H9 (cell line): ENCODE measurements at regions not wholly inside any gene's neighbourhood (a gene's known extent, or its start where the extent isn't known, plus 50 kb on each side); places are given as distances from the start of the nearest gene placed in this dataset.

Experiments used
- DNase-seq: peaks from one replicate; pipeline ENCODE4 v3.0.0-alpha.2; 2017
- H2AFZ ChIP-seq: one replicate; pipeline ENCODE4 v1.6.1; 2013; ENCODE audit warnings: mild to moderate bottlenecking, low read length, control low read depth, moderate library complexity
- H2AK5ac ChIP-seq: 2 replicates; pipeline ENCODE4 v1.6.1; 2013; ENCODE audit warnings: low read length, control low read depth, mixed read lengths; ENCODE audit not compliant: insufficient read length
- H2BK120ac ChIP-seq: one replicate; pipeline ENCODE4 v1.6.1; 2013; ENCODE audit warnings: low read depth, mild to moderate bottlenecking, low read length, control low read depth, inconsistent platforms; ENCODE audit not compliant: poor library complexity, severe bottlenecking
- H2BK12ac ChIP-seq: 2 replicates; pipeline ENCODE4 v1.6.1; 2013; ENCODE audit warnings: low read length, control low read depth, mixed read lengths, low read depth; ENCODE audit not compliant: insufficient read length
- H2BK15ac ChIP-seq: 2 replicates; pipeline ENCODE4 v1.6.1; 2013; ENCODE audit warnings: low read depth, low read length, control low read depth
- H2BK20ac ChIP-seq: one replicate; pipeline ENCODE4 v1.6.1; 2013; ENCODE audit warnings: low read depth, mild to moderate bottlenecking, low read length, control low read depth, inconsistent platforms; ENCODE audit not compliant: poor library complexity, severe bottlenecking
- H2BK5ac ChIP-seq: 2 replicates; pipeline ENCODE4 v1.6.1; 2013; ENCODE audit warnings: low read length, control low read depth, mixed read lengths; ENCODE audit not compliant: insufficient read length
- H3K14ac ChIP-seq: 2 replicates; pipeline ENCODE4 v1.6.1; 2013; ENCODE audit warnings: low read length, control low read depth; ENCODE audit not compliant: insufficient read depth
- H3K18ac ChIP-seq: 2 replicates; pipeline ENCODE4 v1.6.1; 2013; ENCODE audit warnings: low read depth, mild to moderate bottlenecking, mixed read lengths, low read length, control low read depth; ENCODE audit not compliant: insufficient read length
- H3K23ac ChIP-seq: 2 replicates; pipeline ENCODE4 v1.6.1; 2013; ENCODE audit warnings: low read length, control low read depth, mixed read lengths, low read depth; ENCODE audit not compliant: insufficient read length
- H3K23me2 ChIP-seq: 2 replicates; pipeline ENCODE4 v1.6.1; 2013; ENCODE audit warnings: low read depth, mild to moderate bottlenecking, mixed read lengths, low read length, control low read depth; ENCODE audit not compliant: insufficient read length, poor library complexity, severe bottlenecking
- H3K27ac ChIP-seq: 2 replicates; pipeline ENCODE4 v1.5.1; 2013; ENCODE audit warnings: low read length, control low read depth, mixed read lengths, low read depth; ENCODE audit not compliant: insufficient read length
- H3K27me3 ChIP-seq: 2 replicates; pipeline ENCODE4 v1.6.1; 2013; ENCODE audit warnings: low read length, control low read depth, inconsistent platforms; ENCODE audit not compliant: insufficient read depth
- H3K4ac ChIP-seq: 2 replicates; pipeline ENCODE4 v1.6.1; 2013; ENCODE audit warnings: low read depth, mild to moderate bottlenecking, control low read depth, inconsistent platforms, low read length, moderate library complexity
- H3K4me1 ChIP-seq: 2 replicates; pipeline ENCODE4 v1.6.1; 2013; ENCODE audit warnings: low read length, control low read depth, inconsistent platforms; ENCODE audit not compliant: insufficient read depth
- H3K4me2 ChIP-seq: 2 replicates; pipeline ENCODE4 v1.6.1; 2013; ENCODE audit warnings: low read length, control low read depth, mixed read lengths; ENCODE audit not compliant: insufficient read length, insufficient read depth
- H3K56ac ChIP-seq: 2 replicates; pipeline ENCODE4 v1.6.1; 2013; ENCODE audit warnings: low read depth, mild to moderate bottlenecking, mixed read lengths, low read length, control low read depth; ENCODE audit not compliant: insufficient read length
- H3K79me1 ChIP-seq: 2 replicates; pipeline ENCODE4 v1.6.1; 2013; ENCODE audit warnings: low read depth, mild to moderate bottlenecking, moderate library complexity, low read length, control low read depth, inconsistent platforms; ENCODE audit not compliant: insufficient read depth, poor library complexity, severe bottlenecking
- H3K79me2 ChIP-seq: 2 replicates; pipeline ENCODE4 v1.6.1; 2013; ENCODE audit warnings: low read length, control low read depth, inconsistent platforms; ENCODE audit not compliant: insufficient read depth
- H3K9ac ChIP-seq: 2 replicates; pipeline ENCODE4 v1.6.1; 2013; ENCODE audit warnings: low read length, control low read depth, mixed read lengths; ENCODE audit not compliant: insufficient read length; ENCODE audit errors: extremely low read depth
- H3K9me3 ChIP-seq: one replicate; pipeline ENCODE4 v1.6.1; 2013; ENCODE audit warnings: low read depth, low read length, inconsistent platforms; ENCODE audit not compliant: control insufficient read depth
- H3T11ph ChIP-seq: one replicate; pipeline ENCODE4 v1.6.1; 2013; ENCODE audit warnings: mild to moderate bottlenecking, low read length, control low read depth, inconsistent platforms
- H4K20me1 ChIP-seq: one replicate; pipeline ENCODE4 v1.6.1; 2013; ENCODE audit not compliant: control insufficient read depth, insufficient read length, insufficient read depth
- H4K5ac ChIP-seq: 2 replicates; pipeline ENCODE4 v1.6.1; 2013; ENCODE audit warnings: low read depth, mild to moderate bottlenecking, mixed read lengths, low read length, control low read depth; ENCODE audit not compliant: insufficient read length
- H4K8ac ChIP-seq: replicated peaks from 2 replicates; pipeline ENCODE4 v1.6.1; 2013; ENCODE audit warnings: low read length, control low read depth, mixed read lengths, low read depth; ENCODE audit not compliant: insufficient read length
- H4K91ac ChIP-seq: 2 replicates; pipeline ENCODE4 v1.6.1; 2013; ENCODE audit warnings: low read depth, mild to moderate bottlenecking, moderate library complexity, mixed read lengths, low read length, control low read depth; ENCODE audit not compliant: insufficient read length
- H3K27ac Mint-ChIP-seq, 3 experiments: 2 replicates in 2 of 3; 3 replicates in 1 of 3; pipeline ENCODE4 v1.8.0; 2020 to 2021; ENCODE audit warnings: mixed read lengths in 3 of 3, mild to moderate bottlenecking in 1 of 3, moderate library complexity in 1 of 3
- H3K27me3 Mint-ChIP-seq: 2 replicates; pipeline ENCODE4 v1.8.0; 2021; ENCODE audit warnings: low read depth, mild to moderate bottlenecking, moderate library complexity, mixed read lengths
- H3K36me3 Mint-ChIP-seq, 3 experiments: 2 replicates in 2 of 3; 3 replicates in 1 of 3; pipeline ENCODE4 v1.8.0; 2020 to 2021; ENCODE audit warnings: low read depth in 3 of 3, mixed read lengths in 3 of 3; ENCODE audit not compliant: insufficient read depth in 1 of 3
- H3K4me1 Mint-ChIP-seq, 2 experiments: 2 replicates each; pipeline ENCODE4 v1.8.0; 2020; ENCODE audit warnings: mixed read lengths in 2 of 2
- H3K4me3 Mint-ChIP-seq, 2 experiments: 2 replicates in 1 of 2; 3 replicates in 1 of 2; pipeline ENCODE4 v1.8.0; 2020 to 2021; ENCODE audit warnings: mild to moderate bottlenecking in 2 of 2, mixed read lengths in 2 of 2, moderate library complexity in 1 of 2
- H3K9me3 Mint-ChIP-seq, 2 experiments: 2 replicates in 1 of 2; 3 replicates in 1 of 2; pipeline ENCODE4 v1.8.0; 2020; ENCODE audit warnings: mild to moderate bottlenecking in 2 of 2, mixed read lengths in 2 of 2, moderate library complexity in 1 of 2
- CTCF ChIP-seq: fragments of 200-600 bp; sonication (generic); conservative IDR thresholded peaks from 3 replicates; pipeline ENCODE4 v1.8.0; 2021; ENCODE audit warnings: antibody characterized with exemption, mild to moderate bottlenecking
- WGBS: extraction: QIAGEN DNeasy Blood & Tissue Kit; methylation state at CpG from one replicate; pipeline ENCODE4 v1.1.7; 2013; ENCODE audit warnings: missing lambda C conversion rate, low lambda C conversion rate, mixed read lengths; ENCODE audit not compliant: insufficient read length; ENCODE audit errors: extremely low coverage; 5-methylcytosine and 5-hydroxymethylcytosine counted together

- Histone ChIP-seq H2AK5ac (no peak overlapping the region), H4K8ac (no peak overlapping the region), H4K20me1 (no peaks in the 10 kb centered on the region), H3K9ac (no peak overlapping the region), H3K4me1 (no peaks in the 10 kb centered on the region), H3K18ac (no peak overlapping the region), H3K56ac (no peak overlapping the region), H4K5ac (no peak overlapping the region), H3K4me2 (no peak overlapping the region), H2AFZ (no peak overlapping the region), H4K91ac (no peak overlapping the region), H3K4ac (no peak overlapping the region), H3K23me2 (no peaks in the 10 kb centered on the region), H2BK120ac (no peak overlapping the region), H3K23ac (no peak overlapping the region), H3K14ac (no peak overlapping the region), H3K79me2 (no peaks in the 10 kb centered on the region), H3K9me3 (no peaks in the 10 kb centered on the region), H2BK20ac (no peak overlapping the region), H2BK5ac (no peak overlapping the region), H3K79me1 (no peaks in the 10 kb centered on the region), H2BK15ac (no peak overlapping the region), H3T11ph (no peak overlapping the region), H3K27me3 (no peaks in the 10 kb centered on the region), H3K27ac (no peak overlapping the region), H2BK12ac (no peak overlapping the region)
- Mint-ChIP-seq H3K9me3 (peaks cover 0 to 3% of the 10 kb centered on the region in 2 experiments; a peak in 2 of 5 replicates), H3K36me3 (peaks cover 0 to 5% (median 0%) of the 10 kb centered on the region in 3 experiments; a peak in 1 of 7 replicates), H3K27ac (no peak overlapping the region), H3K4me1 (no peaks in the 10 kb centered on the region), H3K4me3 (no peak overlapping the region), H3K27me3 (no peaks in the 10 kb centered on the region)
- WGBS: no CpG with 5 or more reads among the region's 2 CpGs
- DNase-seq: no peak
- TF ChIP-seq CTCF: no peak
Measured at GRCh38 chr13:40039061-40039460, 383.6 kb downstream of the COG6 start.
